HepG2 (cell line): ENCODE measurements at regions not wholly inside any gene's neighbourhood (a gene's known extent, or its start where the extent isn't known, plus 50 kb on each side); places are given as distances from the start of the nearest gene placed in this dataset.
A peak's percentile ranks its signal among the peaks of the same experiment; 100 is the strongest.
"Not testable (repeated sequence)": the region's sequence is repeated elsewhere in the genome, so short reads cannot be mapped to it uniquely, and the experiment has no call there.

Source experiments
- ATAC-seq: fragments of 200-7000 bp; cut with Tn5 transposase; 3 replicates; pipeline ENCODE4 v1.9.1; 2020; ENCODE audit warnings: mild to moderate bottlenecking, moderate library complexity
- BruUV-seq: library from RNA; stranded (reverse); fragments of 400-500 nt; replicated peaks from 2 replicates; lab custom pipeline; 2021; lab: Mats Ljungman, UMichigan
- CTCF ChIA-PET: fragments of 300-600 bp; formaldehyde crosslinking; extraction: SDS; loops from one replicate; lab custom pipeline; 2021; ENCODE audit warnings: low total read pairs, inconsistent platforms, low intra/inter-chr PET ratio; lab: Yijun Ruan, JAX
- POLR2A ChIA-PET: fragments of 350-600 bp; sonication (Branson Sonifier 250); formaldehyde crosslinking; loops from one replicate; lab custom pipeline; 2020; ENCODE audit warnings: antibody characterized with exemption, inconsistent platforms; lab: Yijun Ruan, JAX
- DNase-seq: peaks from one replicate; pipeline ENCODE4 v3.0.0-alpha.2; 2015; ENCODE audit warnings: low spot score
- FAIRE-seq: peaks from 3 replicates; lab custom pipeline; 2011; peaks lifted over from hg19 to GRCh38; lab: Jason Lieb, UNC
- H2AFZ ChIP-seq: one replicate; pipeline ENCODE4 v1.6.1; 2011; ENCODE audit warnings: low read length, inconsistent platforms
- H3K27ac ChIP-seq: fragments of 300-600 bp; 3 replicates; pipeline ENCODE4 v1.8.0; 2011; ENCODE audit warnings: mixed run types, mild to moderate bottlenecking, mixed read lengths, low read length, inconsistent platforms; ENCODE audit not compliant: insufficient read depth; ENCODE audit errors: extremely low read length
- H3K27me3 ChIP-seq, 2 experiments: fragments of 200-600 bp in 1 of 2; 2 replicates in 1 of 2; 3 replicates in 1 of 2; pipeline versions ENCODE4 v1.6.0 to v1.8.0; 2011; ENCODE audit warnings: low read length in 2 of 2, mild to moderate bottlenecking in 2 of 2, moderate library complexity in 2 of 2, inconsistent platforms in 1 of 2; ENCODE audit not compliant: insufficient read depth in 2 of 2, control insufficient read depth in 1 of 2
- H3K36me3 ChIP-seq, 2 experiments: fragments of 200-600 bp in 1 of 2; replicated peaks in 1 of 2; 2 replicates in 1 of 2; 3 replicates in 1 of 2; pipeline versions ENCODE4 v1.5.1 to v1.8.0; 2011; ENCODE audit warnings: low read length in 2 of 2, inconsistent platforms in 1 of 2; ENCODE audit not compliant: insufficient read depth in 2 of 2, control insufficient read depth in 1 of 2
- H3K4me1 ChIP-seq: 2 replicates; pipeline ENCODE4 v1.5.1; 2012; ENCODE audit warnings: low read length, inconsistent platforms; ENCODE audit not compliant: insufficient read depth
- H3K4me2 ChIP-seq: 2 replicates; pipeline ENCODE4 v1.6.0; 2011; ENCODE audit warnings: low read depth, low read length, inconsistent platforms
- H3K4me3 ChIP-seq, 3 experiments: fragments of 200-600 bp in 1 of 3; sonication (generic), shearing (Covaris generic) in 1 of 3; replicated peaks in 1 of 3; 2 replicates each; pipeline ENCODE4 v1.5.1; 2011 to 2016; ENCODE audit warnings: low read length in 3 of 3, inconsistent platforms in 2 of 3, low read depth in 2 of 3, mild to moderate bottlenecking in 2 of 3, control low read depth in 1 of 3, mixed read lengths in 1 of 3; ENCODE audit not compliant: insufficient read depth in 1 of 3
- H3K79me2 ChIP-seq: one replicate; pipeline ENCODE4 v1.6.1; 2011; ENCODE audit warnings: low read length, inconsistent platforms; ENCODE audit not compliant: insufficient read depth
- H3K9ac ChIP-seq: 2 replicates; pipeline ENCODE4 v1.6.0; 2011; ENCODE audit warnings: mild to moderate bottlenecking, low read depth, low read length, inconsistent platforms; ENCODE audit not compliant: insufficient read depth
- H3K9me3 ChIP-seq: 2 replicates; pipeline ENCODE4 v1.5.1; 2012; ENCODE audit warnings: mild to moderate bottlenecking, low read length
- H4K20me1 ChIP-seq: 2 replicates; pipeline ENCODE4 v1.6.0; 2011; ENCODE audit warnings: inconsistent platforms, mild to moderate bottlenecking, low read length, moderate library complexity; ENCODE audit not compliant: insufficient read depth
- GATAD1 ChIP-seq: IDR thresholded peaks from 2 replicates; pipeline ENCODE4 v1.6.1; 2016; ENCODE audit warnings: missing genetic modification reagents, missing compliant biosample characterization
- NFKB2 ChIP-seq: sonication (generic); formaldehyde crosslinking; IDR thresholded peaks from 2 replicates; pipeline ENCODE4 v1.4.0; 2020; ENCODE audit warnings: missing genetic modification reagents, borderline replicate concordance
- NR2F6 ChIP-seq, 2 experiments: IDR thresholded peaks; 2 replicates each; pipeline ENCODE4 v1.6.1; 2016; ENCODE audit warnings: antibody characterized with exemption in 1 of 2, mild to moderate bottlenecking in 1 of 2
- POGZ ChIP-seq: sonication (generic); formaldehyde crosslinking; IDR thresholded peaks from 2 replicates; pipeline ENCODE4 v1.4.0; 2020; ENCODE audit warnings: mild to moderate bottlenecking, missing genetic modification reagents
- POLR2G ChIP-seq: fragments of 200-400 bp; formaldehyde crosslinking; IDR thresholded peaks from 2 replicates; pipeline ENCODE4 v1.6.1; 2018; ENCODE audit warnings: mild to moderate bottlenecking, low read depth, low read length, moderate library complexity
- SAP130 ChIP-seq: IDR thresholded peaks from 2 replicates; pipeline ENCODE4 v1.6.1; 2016; ENCODE audit warnings: low read depth
- SP5 ChIP-seq: IDR thresholded peaks from 2 replicates; pipeline ENCODE4 v1.6.1; 2016; ENCODE audit warnings: low read depth, borderline replicate concordance
- YEATS2 ChIP-seq: sonication (generic); formaldehyde crosslinking; IDR thresholded peaks from 2 replicates; pipeline ENCODE4 v1.4.0; 2020; ENCODE audit warnings: missing genetic modification reagents, borderline replicate concordance
- YY1 ChIP-seq: IDR thresholded peaks from 2 replicates; pipeline ENCODE4 v1.6.1; 2011; ENCODE audit warnings: low read length, low read depth, moderate library complexity, mild to moderate bottlenecking; ENCODE audit not compliant: insufficient read depth, insufficient replicate concordance
- ZBTB7B ChIP-seq: sonication (generic); formaldehyde crosslinking; IDR thresholded peaks from 2 replicates; pipeline ENCODE4 v1.4.0; 2020; ENCODE audit warnings: missing genetic modification reagents
- ZMYM4 ChIP-seq: sonication (generic); formaldehyde crosslinking; IDR thresholded peaks from 2 replicates; pipeline ENCODE4 v1.8.1; 2023; ENCODE audit warnings: mild to moderate bottlenecking, missing genetic modification reagents
- ZNF292 ChIP-seq: sonication (generic); formaldehyde crosslinking; IDR thresholded peaks from 2 replicates; pipeline ENCODE4 v1.8.1; 2022; ENCODE audit warnings: mild to moderate bottlenecking, low read depth, missing genetic modification reagents, borderline replicate concordance
- WGBS: methylation state at CpG from one replicate; pipeline ENCODE4 v1.1.6; 2017; ENCODE audit warnings: low lambda C conversion rate; 5-methylcytosine and 5-hydroxymethylcytosine counted together
- in situ Hi-C: cut with HindIII; loops from 2 replicates; pipeline ENCODE4 v1.10.0; 2017; ENCODE audit warnings: low pct_unique_long_range_greater_than_20kb; ENCODE audit not compliant: extremely low pct_ligation_motif_present
- intact Hi-C: fragments of 100-400 bp; cut with micrococcal nuclease; formaldehyde crosslinking; loops from one replicate; pipeline ENCODE4 v1.10.0; 2022; ENCODE audit not compliant: unreplicated experiment
- TF ChIP-seq, protein P1 (sequence below): sonication (generic); formaldehyde crosslinking; IDR thresholded peaks from 2 replicates; pipeline ENCODE4 v1.4.0; 2020; ENCODE audit warnings: missing genetic modification reagents
- TF ChIP-seq, protein P2 (sequence below): IDR thresholded peaks from 2 replicates; pipeline ENCODE4 v1.6.1; 2016; ENCODE audit warnings: mild to moderate bottlenecking

DNA sequence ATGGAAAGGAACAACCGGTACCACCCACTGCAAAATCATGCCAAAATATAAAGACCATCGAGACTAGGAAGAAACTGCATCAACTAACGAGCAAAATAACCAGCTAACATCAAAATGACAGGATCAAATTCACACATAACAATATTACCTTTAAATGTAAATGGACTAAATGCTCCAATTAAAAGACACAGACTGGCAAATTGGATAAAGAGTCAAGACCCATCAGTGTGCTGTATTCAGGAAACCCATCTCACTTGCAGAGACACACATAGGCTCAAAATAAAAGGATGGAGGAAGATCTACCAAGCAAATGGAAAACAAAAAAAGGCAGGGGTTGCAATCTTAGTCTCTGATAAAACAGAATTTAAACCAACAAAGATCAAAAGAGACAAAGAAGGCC, 144.4 kb downstream of the IBTK start:
- not testable (repeated sequence) for H3K4me3 ChIP-seq

GRCh38 chr6:82101374-82102114, 146.0 kb downstream of the IBTK start:
- 9% methylated on average over 12 of the region's 23 CpGs for WGBS
- peak overlapping the region; percentile 77 for H3K9ac ChIP-seq
- H3K4me2 ChIP-seq, result peak overlapping the region; percentile 54
- CTCF ChIA-PET; intact Hi-C loops; ATAC-seq; FAIRE-seq; H3K9me3 ChIP-seq; DNase-seq; H4K20me1 ChIP-seq; in situ Hi-C loops; BruUV-seq; H3K36me3 ChIP-seq; H2AFZ ChIP-seq; H3K27me3 ChIP-seq; TF ChIP-seq NR2F6 (IDR thresholded peaks at IDR 0.05): not testable (repeated sequence)
- POLR2A ChIA-PET, result interaction anchor here (1.1 to 1.3 kb wide), 4 partner anchors 10 to 43 kb away, joined by 4 to 6 read pairs (median 5); no protein-coding TSS in a partner anchor
- H3K4me3 ChIP-seq, result peak overlapping the region; percentile 34 to 68 (median 52); a peak in 5 of 6 replicates
- peaks cover 43% of the 10 kb centered on the region for H3K4me1 ChIP-seq
- H3K27ac ChIP-seq, result peak overlapping the region; percentile 69
- peaks cover 16% of the 10 kb centered on the region for H3K79me2 ChIP-seq
- TF ChIP-seq, protein P1, sequence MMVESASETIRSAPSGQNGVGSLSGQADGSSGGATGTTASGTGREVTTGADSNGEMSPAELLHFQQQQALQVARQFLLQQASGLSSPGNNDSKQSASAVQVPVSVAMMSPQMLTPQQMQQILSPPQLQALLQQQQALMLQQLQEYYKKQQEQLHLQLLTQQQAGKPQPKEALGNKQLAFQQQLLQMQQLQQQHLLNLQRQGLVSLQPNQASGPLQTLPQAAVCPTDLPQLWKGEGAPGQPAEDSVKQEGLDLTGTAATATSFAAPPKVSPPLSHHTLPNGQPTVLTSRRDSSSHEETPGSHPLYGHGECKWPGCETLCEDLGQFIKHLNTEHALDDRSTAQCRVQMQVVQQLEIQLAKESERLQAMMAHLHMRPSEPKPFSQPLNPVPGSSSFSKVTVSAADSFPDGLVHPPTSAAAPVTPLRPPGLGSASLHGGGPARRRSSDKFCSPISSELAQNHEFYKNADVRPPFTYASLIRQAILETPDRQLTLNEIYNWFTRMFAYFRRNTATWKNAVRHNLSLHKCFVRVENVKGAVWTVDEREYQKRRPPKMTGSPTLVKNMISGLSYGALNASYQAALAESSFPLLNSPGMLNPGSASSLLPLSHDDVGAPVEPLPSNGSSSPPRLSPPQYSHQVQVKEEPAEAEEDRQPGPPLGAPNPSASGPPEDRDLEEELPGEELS (CRISPR knock-in tag), result peak; percentile 61
- TF ChIP-seq POGZ (CRISPR knock-in tag) (0 out of 2 replicates have a peak, but pooled peaks have one; percentile 16), NR2F6 (CRISPR knock-in tag; IDR thresholded peaks at IDR 0.05) (peak; percentile 52), SP5 (peak; percentile 59), ZMYM4 (peak; percentile 44; the same call in 1 of the 2 replicates), YEATS2 (CRISPR knock-in tag) (peak; percentile 30; the same call in 1 of the 2 replicates), YY1 (peak; percentile 68), NFKB2 (CRISPR knock-in tag) (peak; percentile 54; the same call in 1 of the 2 replicates), SAP130 (peak; percentile 47), ZBTB7B (CRISPR knock-in tag) (0 out of 2 replicates have a peak, but pooled peaks have one; percentile 36), GATAD1 (CRISPR knock-in tag) (peak; percentile 46; the same call in 1 of the 2 replicates), ZNF292 (0 out of 2 replicates have a peak, but pooled peaks have one; percentile 44), POLR2G (0 out of 2 replicates have a peak, but pooled peaks have one; percentile 44)
- TF ChIP-seq, protein P2, sequence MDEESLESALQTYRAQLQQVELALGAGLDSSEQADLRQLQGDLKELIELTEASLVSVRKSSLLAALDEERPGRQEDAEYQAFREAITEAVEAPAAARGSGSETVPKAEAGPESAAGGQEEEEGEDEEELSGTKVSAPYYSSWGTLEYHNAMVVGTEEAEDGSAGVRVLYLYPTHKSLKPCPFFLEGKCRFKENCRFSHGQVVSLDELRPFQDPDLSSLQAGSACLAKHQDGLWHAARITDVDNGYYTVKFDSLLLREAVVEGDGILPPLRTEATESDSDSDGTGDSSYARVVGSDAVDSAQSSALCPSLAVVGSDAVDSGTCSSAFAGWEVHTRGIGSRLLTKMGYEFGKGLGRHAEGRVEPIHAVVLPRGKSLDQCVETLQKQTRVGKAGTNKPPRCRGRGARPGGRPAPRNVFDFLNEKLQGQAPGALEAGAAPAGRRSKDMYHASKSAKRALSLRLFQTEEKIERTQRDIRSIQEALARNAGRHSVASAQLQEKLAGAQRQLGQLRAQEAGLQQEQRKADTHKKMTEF, result peak; percentile 77; the same call in 1 of the 2 replicates

More for the DNA sequence above, 144.4 kb downstream of the IBTK start:
- POLR2A ChIA-PET, H3K9ac ChIP-seq, ATAC-seq, BruUV-seq, in situ Hi-C loops, H3K9me3 ChIP-seq, H4K20me1 ChIP-seq, DNase-seq, intact Hi-C loops, H3K4me2 ChIP-seq, H3K27ac ChIP-seq, CTCF ChIA-PET, H2AFZ ChIP-seq, FAIRE-seq, H3K36me3 ChIP-seq, H3K27me3 ChIP-seq: not testable (repeated sequence)
- Histone ChIP-seq H3K4me1 (peaks cover 27% of the 10 kb centered on the region), H3K79me2 (peaks cover 12% of the 10 kb centered on the region)
- WGBS, result 62% methylated on average over 3 of the region's 3 CpGs
